Psoas muscle (tissue), 7 donors: ENCODE measurements at regions not wholly inside any gene's neighbourhood (a gene's known extent, or its start where the extent isn't known, plus 50 kb on each side); places are given as distances from the start of the nearest gene placed in this dataset.

Experiments
- ATAC-seq, 4 donors: fragments of 200-7000 bp; cut with Tn5 transposase; one replicate each; pipeline ENCODE4 v1.9.1; 2020; ENCODE audit warnings: moderate library complexity in 3 of 4, mild to moderate bottlenecking in 2 of 4
- DNase-seq, 2 donors: peaks; one replicate each; pipeline ENCODE4 v3.0.0-alpha.2; 2020
- H3K27ac ChIP-seq: fragments of 200-600 bp; one replicate; pipeline ENCODE4 v1.8.0; 2022
- H3K27me3 ChIP-seq, 3 donors: fragments of 200-600 bp in 1 of 3; one replicate each; pipeline versions ENCODE4 v1.6.1 to v1.8.0; 2013 to 2022; ENCODE audit warnings: low read length in 2 of 3, mild to moderate bottlenecking in 2 of 3, moderate library complexity in 1 of 3; ENCODE audit not compliant: insufficient read depth in 3 of 3
- H3K36me3 ChIP-seq, 2 donors: fragments of 200-600 bp in 1 of 2; one replicate each; pipeline versions ENCODE4 v1.6.1 to v1.8.0; 2013 to 2022; ENCODE audit warnings: low read depth in 1 of 2, mild to moderate bottlenecking in 1 of 2, moderate library complexity in 1 of 2; ENCODE audit not compliant: insufficient read depth in 1 of 2
- H3K4me1 ChIP-seq: fragments of 200-600 bp; one replicate; pipeline ENCODE4 v1.8.0; 2022
- H3K4me3 ChIP-seq: fragments of 200-600 bp; one replicate; pipeline ENCODE4 v1.8.0; 2022; ENCODE audit warnings: mild to moderate bottlenecking
- H3K9me3 ChIP-seq: fragments of 200-600 bp; one replicate; pipeline ENCODE4 v1.8.0; 2022
- WGBS, 3 donors: extraction: QIAGEN DNeasy Blood & Tissue Kit; methylation state at CpG; one replicate each; pipeline versions ENCODE4 v1.1.6 to v1.1.7; 2013; 5-methylcytosine and 5-hydroxymethylcytosine counted together
- intact Hi-C, 2 donors: fragments of 100-400 bp; cut with DNase I; formaldehyde crosslinking; loops; one replicate each; pipeline versions ENCODE4 v1.11.0 to v1.14.2; 2022
- TF ChIP-seq, protein P1 (sequence below): fragments of 200-600 bp; IDR thresholded peaks from one replicate; pipeline ENCODE4 v1.8.0; 2022; ENCODE audit warnings: antibody characterized with exemption
- donor health status: healthy with polysubstance abuse.
- donor health status: DM: no; HTN: no; CAD: no; lungs with moderate emphysema.
- donor health status: Bipolar disorder and iron deficiency.
- donor health status: healthy.
- donor health status: DM: yes; HTN: yes; CAD: no.
- donor health status: DM: no; HTN: no; CAD: no.
- donor health status: DM: yes; HTN: yes; CAD: no.

DNA sequence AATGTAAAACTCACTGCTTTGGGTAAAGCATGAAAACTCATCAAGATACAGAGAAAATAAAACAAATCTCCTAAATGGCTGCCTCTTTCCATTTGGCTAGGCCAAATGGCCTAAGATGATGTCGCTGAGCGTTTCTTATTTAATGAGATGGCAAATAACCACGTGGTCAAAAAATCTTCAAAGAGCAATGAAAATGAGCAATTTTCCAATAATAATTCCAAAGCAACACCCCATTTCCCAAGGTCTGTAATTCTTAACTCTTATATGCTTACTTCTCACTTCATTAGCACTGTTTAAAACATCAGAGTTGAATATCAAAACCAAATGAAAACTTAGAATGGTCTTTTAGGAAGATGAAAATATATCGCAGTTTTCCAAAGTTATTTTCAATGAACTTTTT, 222.3 kb upstream of the MID1 start:
- Histone ChIP-seq H3K27ac (no peak overlapping the region), H3K9me3 (no peaks in the 10 kb centered on the region), H3K36me3 (no peaks in the 10 kb centered on the region), H3K4me1 (no peaks in the 10 kb centered on the region), H3K4me3 (no peak overlapping the region), H3K27me3 (no peaks in the 10 kb centered on the region)
- TF ChIP-seq, protein P1, sequence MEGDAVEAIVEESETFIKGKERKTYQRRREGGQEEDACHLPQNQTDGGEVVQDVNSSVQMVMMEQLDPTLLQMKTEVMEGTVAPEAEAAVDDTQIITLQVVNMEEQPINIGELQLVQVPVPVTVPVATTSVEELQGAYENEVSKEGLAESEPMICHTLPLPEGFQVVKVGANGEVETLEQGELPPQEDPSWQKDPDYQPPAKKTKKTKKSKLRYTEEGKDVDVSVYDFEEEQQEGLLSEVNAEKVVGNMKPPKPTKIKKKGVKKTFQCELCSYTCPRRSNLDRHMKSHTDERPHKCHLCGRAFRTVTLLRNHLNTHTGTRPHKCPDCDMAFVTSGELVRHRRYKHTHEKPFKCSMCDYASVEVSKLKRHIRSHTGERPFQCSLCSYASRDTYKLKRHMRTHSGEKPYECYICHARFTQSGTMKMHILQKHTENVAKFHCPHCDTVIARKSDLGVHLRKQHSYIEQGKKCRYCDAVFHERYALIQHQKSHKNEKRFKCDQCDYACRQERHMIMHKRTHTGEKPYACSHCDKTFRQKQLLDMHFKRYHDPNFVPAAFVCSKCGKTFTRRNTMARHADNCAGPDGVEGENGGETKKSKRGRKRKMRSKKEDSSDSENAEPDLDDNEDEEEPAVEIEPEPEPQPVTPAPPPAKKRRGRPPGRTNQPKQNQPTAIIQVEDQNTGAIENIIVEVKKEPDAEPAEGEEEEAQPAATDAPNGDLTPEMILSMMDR: no peak
- DNase-seq (no peak), ATAC-seq (no peak)
- WGBS, 3 donors: 67 to 78% (median 74%) methylated on average over 4 of the region's 4 CpGs
- intact Hi-C loops: no loop called here

DNA sequence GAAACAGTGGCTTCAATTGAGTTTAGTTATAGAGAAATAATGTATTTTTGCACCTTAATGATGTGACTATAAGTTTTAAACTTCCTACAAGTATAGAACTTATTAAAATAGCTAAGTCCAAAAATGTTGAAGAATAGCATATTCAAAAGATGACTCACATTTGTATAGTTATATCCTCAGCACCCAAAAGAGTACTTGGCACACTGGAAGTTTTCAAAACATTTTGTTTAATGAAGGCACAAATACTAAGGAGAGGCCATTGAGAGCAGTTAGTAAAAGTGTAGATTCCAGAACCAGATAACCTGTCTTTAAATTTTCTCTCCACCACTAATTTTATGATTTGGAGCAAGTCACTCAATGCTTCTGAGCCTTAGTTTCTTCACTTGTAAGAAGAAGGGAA, 226.9 kb upstream of the MID1 start:
- H3K27me3 ChIP-seq: no peaks in the 10 kb centered on the region
- intact Hi-C loops: no loop called here
- H3K27ac ChIP-seq: no peak overlapping the region
- no peaks in the 10 kb centered on the region for H3K36me3 ChIP-seq
- DNase-seq (no peak), ATAC-seq (no peak)
- TF ChIP-seq, protein P1: no peak
- no peak overlapping the region for H3K4me3 ChIP-seq
- H3K9me3 ChIP-seq: no peaks in the 10 kb centered on the region
- no peaks in the 10 kb centered on the region for H3K4me1 ChIP-seq

DNA sequence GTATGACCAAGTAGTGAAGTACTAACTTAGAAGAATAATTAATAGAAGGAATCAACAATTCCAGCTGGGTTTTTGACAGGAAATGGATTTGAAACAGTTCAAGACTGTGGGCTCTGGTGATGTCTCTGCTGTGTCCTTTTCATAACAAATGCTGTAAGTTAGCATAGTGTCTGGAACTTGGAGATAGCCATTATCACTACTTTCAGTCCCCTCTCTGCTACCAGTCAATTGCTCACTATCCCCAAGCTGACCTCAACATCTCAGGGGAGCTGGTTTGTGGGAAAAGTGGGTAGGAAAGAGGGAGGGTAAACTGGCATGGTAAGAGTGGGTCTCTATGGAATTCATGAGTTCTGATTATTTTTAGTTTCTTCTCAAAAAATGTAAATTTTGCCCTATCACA, 231.4 kb upstream of the MID1 start:
- DNase-seq (no peak), ATAC-seq (no peak)
- no peaks in the 10 kb centered on the region for H3K4me1 ChIP-seq
- intact Hi-C loops: no loop called here
- no peak overlapping the region for H3K4me3 ChIP-seq
- no peaks in the 10 kb centered on the region for H3K27me3 ChIP-seq
- H3K36me3 ChIP-seq: no peaks in the 10 kb centered on the region
- TF ChIP-seq, protein P1: no peak
- no peaks in the 10 kb centered on the region for H3K9me3 ChIP-seq
- H3K27ac ChIP-seq: no peak overlapping the region

DNA sequence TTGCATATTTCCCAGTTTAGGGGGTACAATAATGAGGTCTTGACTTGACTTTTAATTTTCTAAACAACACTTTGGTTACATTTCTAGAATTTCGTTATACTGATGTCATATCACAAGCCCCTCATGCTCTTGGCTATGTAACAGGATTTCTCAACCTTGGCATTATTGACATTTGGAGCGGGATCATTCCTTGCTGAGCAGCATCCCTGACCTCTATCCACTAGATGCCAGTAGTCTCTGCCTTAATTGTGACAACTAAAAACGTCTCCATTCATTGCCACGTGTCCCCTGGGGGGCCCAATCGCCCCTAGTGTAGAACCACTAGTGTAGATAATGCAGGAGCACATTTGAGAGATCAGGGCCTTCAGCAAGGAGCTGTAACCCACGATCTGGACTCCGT, 234.2 kb upstream of the MID1 start:
- DNase-seq (no peak), ATAC-seq (no peak)
- Histone ChIP-seq H3K4me3 (no peak overlapping the region), H3K27me3 (no peaks in the 10 kb centered on the region), H3K27ac (no peak overlapping the region), H3K36me3 (no peaks in the 10 kb centered on the region), H3K9me3 (no peaks in the 10 kb centered on the region), H3K4me1 (no peaks in the 10 kb centered on the region)
- TF ChIP-seq, protein P1: no peak
- 24 to 46% (median 36%) methylated on average over 7 of the region's 7 CpGs for WGBS, 3 donors
- intact Hi-C loops: no loop called here

DNA sequence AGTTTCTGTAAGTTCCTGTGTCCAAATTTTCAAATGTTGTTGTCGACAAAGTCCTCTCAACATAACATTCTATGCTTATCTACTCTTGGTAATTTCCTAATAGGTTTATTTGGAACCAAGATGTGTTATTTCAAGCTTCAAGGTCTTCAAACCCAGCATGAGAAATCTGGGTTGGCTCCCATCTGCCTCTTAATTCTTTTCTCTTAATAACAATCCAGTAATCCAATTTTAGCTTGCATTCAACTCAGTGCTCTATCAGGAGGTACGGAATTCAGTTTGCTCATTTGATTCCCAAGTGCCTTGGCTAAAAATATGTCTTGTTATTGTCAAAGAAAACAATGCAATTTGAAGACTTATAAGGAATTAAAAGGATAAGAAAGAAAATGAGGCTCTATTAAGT, 235.5 kb upstream of the MID1 start:
- TF ChIP-seq, protein P1: no peak
- DNase-seq (no peak), ATAC-seq (no peak)
- Histone ChIP-seq H3K4me1 (no peaks in the 10 kb centered on the region), H3K27me3 (no peaks in the 10 kb centered on the region), H3K4me3 (no peak overlapping the region), H3K27ac (no peak overlapping the region), H3K9me3 (no peaks in the 10 kb centered on the region), H3K36me3 (no peaks in the 10 kb centered on the region)
- intact Hi-C loops: no loop called here
- 47 to 57% (median 48%) methylated on average over 2 of the region's 2 CpGs for WGBS, 3 donors
